ENCODE measurements at regions not wholly inside any gene's neighbourhood (a gene's known extent, or its start where the extent isn't known, plus 50 kb on each side); places are given as distances from the start of the nearest gene placed in this dataset.

GRCh38 chr1:168370586-168370985, 89.9 kb downstream of the TBX19 start:
- H3K36me3 ChIP-seq (ENCODE audit: control insufficient read depth, insufficient read depth, low read length): no peaks in the 10 kb centered on the region
- no peak overlapping the region for H2BK20ac ChIP-seq (ENCODE audit: low read depth, low read length)
- in situ Hi-C loops (cut with MboI; ENCODE audit: low sequenced_read_pairs): no loop called here
- no peak overlapping the region for H3K4ac ChIP-seq (ENCODE audit: low read depth, low read length)
- no CpG with 5 or more reads among the region's 3 CpGs for WGBS, 2 experiments (ENCODE audit: extremely low coverage in 2 of 2, insufficient read length in 1 of 2)
- no peak overlapping the region for H3K23ac ChIP-seq (ENCODE audit: low read depth, low read length)
- CTCF ChIA-PET: no interaction called here
- H3K9ac ChIP-seq (ENCODE audit: low read depth, low read length): no peak overlapping the region
- no peaks in the 10 kb centered on the region for H3K79me1 ChIP-seq (ENCODE audit: low read depth in 1 of 2, low read length in 2 of 2)
- POLR2A ChIA-PET (ENCODE audit: unreplicated experiment): no interaction called here
- dilution Hi-C loops (cut with HindIII; ENCODE audit: low sequenced_read_pairs, unreplicated experiment): no loop called here
- no peak overlapping the region for H4K5ac ChIP-seq (ENCODE audit: low read depth, low read length)
- H3K9me1 ChIP-seq (ENCODE audit: insufficient read depth, low read length): no peaks in the 10 kb centered on the region
- no peaks in the 10 kb centered on the region for H4K20me1 ChIP-seq (ENCODE audit: insufficient read depth, low read length)
- H2AK5ac ChIP-seq (ENCODE audit: low read depth, low read length): no peak overlapping the region
- no peak overlapping the region for H4K91ac ChIP-seq (ENCODE audit: insufficient read depth, low read depth, low read length)
- H3K4me2 ChIP-seq (ENCODE audit: low read depth, low read length): no peak overlapping the region
- H3K27ac ChIP-seq (ENCODE audit: insufficient read depth, low read length): no peak overlapping the region
- H3K4me1 ChIP-seq (ENCODE audit: control insufficient read depth, insufficient read depth, low read length): no peaks in the 10 kb centered on the region
- no peak overlapping the region for H3K18ac ChIP-seq (ENCODE audit: low read depth, low read length)
- no peak overlapping the region for H3K56ac ChIP-seq (ENCODE audit: extremely low read depth, insufficient read depth, low read length)
- H3K27me3 ChIP-seq (ENCODE audit: control insufficient read depth, insufficient read depth, low read length): no peaks in the 10 kb centered on the region; the same call in 1 of the 2 replicates
- no peak overlapping the region for H4K8ac ChIP-seq (ENCODE audit: low read depth in 2 of 2, low read length in 2 of 2)
- H2AFZ ChIP-seq (replicated peaks; ENCODE audit: low read length, poor library complexity): no peak overlapping the region
- H3K14ac ChIP-seq (replicated peaks; ENCODE audit: low read depth, low read length): no peak overlapping the region
- H2BK120ac ChIP-seq (ENCODE audit: low read depth, low read length): no peak overlapping the region
- no peak for DNase-seq
- BruUV-seq (replicated peaks): no TSS peak
- H2AK9ac ChIP-seq (replicated peaks; ENCODE audit: low read depth, low read length, poor library complexity): no peak overlapping the region
- H3K4me3 ChIP-seq (ENCODE audit: insufficient read depth, low read depth, low read length): no peak overlapping the region
- H2BK15ac ChIP-seq (ENCODE audit: low read depth, low read length): no peak overlapping the region
- no peak overlapping the region for H2BK5ac ChIP-seq (ENCODE audit: low read depth, low read length, poor library complexity, severe bottlenecking)
- H3K9me3 ChIP-seq (ENCODE audit: control insufficient read depth, insufficient read depth, low read length): no peaks in the 10 kb centered on the region
- TF ChIP-seq USF2 (IDR thresholded peaks at IDR 0.05; ENCODE audit: low read depth, low read length) (no peak), RCOR1 (IDR thresholded peaks at IDR 0.05; ENCODE audit: insufficient replicate concordance, low read length) (no peak)
- ATAC-seq (ENCODE audit: low read depth): no peak
- intact Hi-C loops (cut with micrococcal nuclease): no loop called here
